Adrenal gland (tissue), 9 donors: ENCODE measurements at regions not wholly inside any gene's neighbourhood (a gene's known extent, or its start where the extent isn't known, plus 50 kb on each side); places are given as distances from the start of the nearest gene placed in this dataset.

Experiments
- DNase-seq, 7 donors: peaks; one replicate each; pipeline ENCODE4 v3.0.0-alpha.2; 2019 to 2020
- H3K27ac ChIP-seq, 5 donors: fragments of 200-600 bp; sonication (generic) in 4 of 5; 1 replicate in 3 of 5; 2 replicates in 2 of 5; pipeline versions ENCODE4 v1.5.1 to v1.8.0; 2016 to 2020; ENCODE audit warnings: mild to moderate bottlenecking in 1 of 5
- H3K27me3 ChIP-seq: fragments of 200-600 bp; 2 replicates; pipeline ENCODE4 v1.8.0; 2021
- H3K36me3 ChIP-seq, 2 donors: fragments of 200-600 bp; replicated peaks in 1 of 2; 1 replicate in 1 of 2; 2 replicates in 1 of 2; pipeline versions ENCODE4 v1.5.1 to v1.8.0; 2018 to 2022
- H3K4me1 ChIP-seq, 2 donors: fragments of 200-600 bp; replicated peaks in 1 of 2; 1 replicate in 1 of 2; 2 replicates in 1 of 2; pipeline versions ENCODE4 v1.5.1 to v1.8.0; 2018 to 2021
- H3K4me3 ChIP-seq, 4 donors: fragments of 200-600 bp; sonication (generic) in 3 of 4; one replicate each; pipeline ENCODE4 v1.5.1; 2016 to 2018
- H3K9me3 ChIP-seq, 3 donors: fragments of 200-600 bp; sonication (generic) in 1 of 3; replicated peaks in 1 of 3; 1 replicate in 2 of 3; 2 replicates in 1 of 3; pipeline versions ENCODE4 v1.5.1 to v1.8.0; 2016 to 2021
- CTCF ChIP-seq, 6 experiments: fragments of 450-650 bp in 4 of 6; fragments of 200-600 bp in 2 of 6; sonication (generic) in 1 of 6; IDR thresholded peaks; 1 replicate in 5 of 6; 2 replicates in 1 of 6; pipeline versions ENCODE4 v1.5.1 to v1.8.0; 2016 to 2021; ENCODE audit warnings: antibody characterized with exemption in 6 of 6, mild to moderate bottlenecking in 2 of 6, moderate library complexity in 1 of 6
- POLR2A ChIP-seq, 2 donors: fragments of 450-650 bp; IDR thresholded peaks; one replicate each; pipeline ENCODE4 v1.6.1; 2017; ENCODE audit warnings: antibody characterized with exemption in 2 of 2, mild to moderate bottlenecking in 2 of 2, moderate library complexity in 1 of 2
- WGBS, 4 donors: extraction: QIAGEN DNeasy Blood & Tissue Kit in 2 of 4; methylation state at CpG; one replicate each; pipeline versions ENCODE4 v1.1.5 to v1.1.7; 2013 to 2017; 5-methylcytosine and 5-hydroxymethylcytosine counted together
- intact Hi-C, 2 donors: fragments of 100-400 bp; cut with DNase I; formaldehyde crosslinking; loops; one replicate each; pipeline versions ENCODE4 v1.14.1 to v1.15.0; 2022 to 2023
- donor health status: healthy with polysubstance abuse.
- donor health status: Bipolar disorder and iron deficiency.
- donor health status: DM: yes; HTN: yes; CAD: no.
- donor health status: DM: no; HTN: no; CAD: no.
- donor health status: DM: no; HTN: no; CAD: no.

GRCh38 chr21:24403221-24403620 is 1204.1 kb downstream of the MRPL39 start:
- DNase-seq, result no peak
- H3K27me3 ChIP-seq, result no peaks in the 10 kb centered on the region
- intact Hi-C loops, result no loop called here
- H3K36me3 ChIP-seq, result no peaks in the 10 kb centered on the region
- no peak overlapping the region for H3K4me3 ChIP-seq
- TF ChIP-seq POLR2A (IDR thresholded peaks at IDR 0.05) (no peak), CTCF (IDR thresholded peaks at IDR 0.05) (no peak)
- H3K4me1 ChIP-seq, result no peaks in the 10 kb centered on the region
- no peak overlapping the region for H3K27ac ChIP-seq
- no peaks in the 10 kb centered on the region for H3K9me3 ChIP-seq
- 81 to 85% (median 84%) methylated on average over 3 of the region's 3 CpGs for WGBS, 4 donors

- Histone ChIP-seq H3K9me3 (no peaks in the 10 kb centered on the region), H3K27ac (no peak overlapping the region), H3K4me3 (no peak overlapping the region), H3K27me3 (no peaks in the 10 kb centered on the region), H3K36me3 (no peaks in the 10 kb centered on the region), H3K4me1 (no peaks in the 10 kb centered on the region)
- WGBS, 4 donors, result 63 to 79% (median 69%) methylated on average over 2 of the region's 2 CpGs
- DNase-seq, result no peak
- intact Hi-C loops, result no loop called here
- no peak for TF ChIP-seq POLR2A (IDR thresholded peaks at IDR 0.05)
- no peak for TF ChIP-seq CTCF (IDR thresholded peaks at IDR 0.05)
These were observed 1211.9 kb downstream of the MRPL39 start for GRCh38 chr21:24395320-24395923.

GRCh38 chr21:24375201-24375600 is 1232.1 kb downstream of the MRPL39 start:
- H3K9me3 ChIP-seq, result no peaks in the 10 kb centered on the region
- H3K4me1 ChIP-seq, result no peaks in the 10 kb centered on the region
- H3K27me3 ChIP-seq, result no peaks in the 10 kb centered on the region
- no peak overlapping the region for H3K27ac ChIP-seq
- 70 to 82% (median 77%) methylated on average over 2 to 3 of the region's 3 CpGs for WGBS, 4 donors
- intact Hi-C loops, result no loop called here
- no peaks in the 10 kb centered on the region for H3K36me3 ChIP-seq
- TF ChIP-seq POLR2A (IDR thresholded peaks at IDR 0.05), result no peak
- TF ChIP-seq CTCF (IDR thresholded peaks at IDR 0.05), result no peak
- peak in 4 of 7 donors; percentile 3 to 24 (median 10) for DNase-seq
- H3K4me3 ChIP-seq, result no peak overlapping the region

- WGBS, 4 donors, result 84 to 91% (median 88%) methylated on average over 4 of the region's 4 CpGs
- Histone ChIP-seq H3K27ac (no peak overlapping the region), H3K9me3 (no peaks in the 10 kb centered on the region), H3K27me3 (no peaks in the 10 kb centered on the region), H3K36me3 (no peaks in the 10 kb centered on the region), H3K4me1 (no peaks in the 10 kb centered on the region), H3K4me3 (no peak overlapping the region)
- intact Hi-C loops, result no loop called here
- no peak for DNase-seq
- TF ChIP-seq CTCF (IDR thresholded peaks at IDR 0.05), result no peak
- TF ChIP-seq POLR2A (IDR thresholded peaks at IDR 0.05), result no peak
These were observed 1234.8 kb downstream of the MRPL39 start for GRCh38 chr21:24372506-24372905.
